CD14-positive monocyte (primary cell): ENCODE measurements at regions not wholly inside any gene's neighbourhood (a gene's known extent, or its start where the extent isn't known, plus 50 kb on each side); places are given as distances from the start of the nearest gene placed in this dataset.

ENCODE experiments used
- DNase-seq, 3 donors: peaks; one replicate each; pipeline ENCODE4 v3.0.0-alpha.2; 2011 to 2022
- H2AFZ ChIP-seq: 2 replicates; pipeline ENCODE4 v1.6.0; 2012; ENCODE audit warnings: mild to moderate bottlenecking, low read depth, low read length, inconsistent platforms; ENCODE audit not compliant: insufficient read depth, poor library complexity, severe bottlenecking
- H3K27ac ChIP-seq, 2 donors: 1 replicate in 1 of 2; 2 replicates in 1 of 2; pipeline ENCODE4 v1.5.1; 2012 to 2013; ENCODE audit warnings: low read length in 2 of 2, control low read depth in 1 of 2, inconsistent platforms in 1 of 2, low read depth in 1 of 2, mild to moderate bottlenecking in 1 of 2
- H3K27me3 ChIP-seq, 2 donors: one replicate each; pipeline versions ENCODE4 v1.6.0 to v1.6.1; 2011 to 2013; ENCODE audit warnings: low read length in 2 of 2; ENCODE audit not compliant: control insufficient read depth in 2 of 2, insufficient read depth in 2 of 2
- H3K36me3 ChIP-seq, 2 donors: replicated peaks in 1 of 2; 1 replicate in 1 of 2; 2 replicates in 1 of 2; pipeline versions ENCODE4 v1.5.1 to v1.6.1; 2012 to 2013; ENCODE audit warnings: low read length in 2 of 2, control low read depth in 1 of 2, inconsistent platforms in 1 of 2, mild to moderate bottlenecking in 1 of 2; ENCODE audit not compliant: insufficient read depth in 2 of 2, control insufficient read depth in 1 of 2
- H3K4me1 ChIP-seq, 2 donors: 1 replicate in 1 of 2; 2 replicates in 1 of 2; pipeline versions ENCODE4 v1.5.1 to v1.6.1; 2012 to 2013; ENCODE audit warnings: low read length in 2 of 2, control low read depth in 1 of 2, inconsistent platforms in 1 of 2, mild to moderate bottlenecking in 1 of 2, moderate library complexity in 1 of 2; ENCODE audit not compliant: insufficient read depth in 2 of 2, control insufficient read depth in 1 of 2
- H3K4me2 ChIP-seq: replicated peaks from 2 replicates; pipeline ENCODE3; 2012; ENCODE audit warnings: low read length, moderate library complexity, mild to moderate bottlenecking; ENCODE audit not compliant: poor library complexity, severe bottlenecking; ENCODE audit errors: extremely low read depth
- H3K4me3 ChIP-seq, 3 experiments: fragments of 200-600 bp in 1 of 3; sonication (generic) in 1 of 3; replicated peaks in 1 of 3; 1 replicate in 2 of 3; 2 replicates in 1 of 3; pipeline ENCODE4 v1.5.1; 2011 to 2013; ENCODE audit warnings: low read length in 3 of 3, mild to moderate bottlenecking in 3 of 3, control low read depth in 2 of 3, low read depth in 2 of 3, inconsistent platforms in 1 of 3, moderate library complexity in 1 of 3
- H3K79me2 ChIP-seq: 2 replicates; pipeline ENCODE4 v1.6.0; 2012; ENCODE audit warnings: mild to moderate bottlenecking, control low read depth, inconsistent platforms, low read length, moderate library complexity; ENCODE audit not compliant: insufficient read depth
- H3K9ac ChIP-seq: 2 replicates; pipeline ENCODE4 v1.6.0; 2017; ENCODE audit warnings: low read length, mild to moderate bottlenecking; ENCODE audit not compliant: insufficient read depth, poor library complexity, severe bottlenecking
- H3K9me3 ChIP-seq, 2 donors: replicated peaks in 1 of 2; 1 replicate in 1 of 2; 2 replicates in 1 of 2; pipeline versions ENCODE4 v1.5.1 to v1.6.1; 2012 to 2013; ENCODE audit warnings: low read length in 2 of 2, control low read depth in 1 of 2; ENCODE audit not compliant: control insufficient read depth in 1 of 2, insufficient read depth in 1 of 2
- H4K20me1 ChIP-seq: 2 replicates; pipeline ENCODE4 v1.6.0; 2012; ENCODE audit warnings: mild to moderate bottlenecking, low read length, control low read depth, moderate library complexity; ENCODE audit not compliant: insufficient read depth
- H3K27ac Mint-ChIP-seq, 7 donors: one replicate each; pipeline ENCODE4 v1.8.0; 2020; ENCODE audit warnings: mild to moderate bottlenecking in 7 of 7, mixed read lengths in 7 of 7, moderate library complexity in 6 of 7, inconsistent platforms in 2 of 7
- H3K27me3 Mint-ChIP-seq, 3 donors: one replicate each; pipeline ENCODE4 v1.8.0; 2021 to 2022; ENCODE audit warnings: low read depth in 3 of 3, mild to moderate bottlenecking in 3 of 3, mixed read lengths in 3 of 3, moderate library complexity in 3 of 3, inconsistent platforms in 1 of 3
- H3K36me3 Mint-ChIP-seq, 2 donors: one replicate each; pipeline ENCODE4 v1.8.0; 2020; ENCODE audit warnings: mixed read lengths in 2 of 2, inconsistent platforms in 1 of 2, mild to moderate bottlenecking in 1 of 2
- H3K4me1 Mint-ChIP-seq: one replicate; pipeline ENCODE4 v1.8.0; 2020; ENCODE audit warnings: mild to moderate bottlenecking, mixed read lengths
- H3K4me3 Mint-ChIP-seq, 2 donors: one replicate each; pipeline ENCODE4 v1.8.0; 2020; ENCODE audit warnings: mild to moderate bottlenecking in 2 of 2, mixed read lengths in 2 of 2, moderate library complexity in 1 of 2
- H3K9me3 Mint-ChIP-seq, 7 donors: one replicate each; pipeline ENCODE4 v1.8.0; 2020 to 2022; ENCODE audit warnings: mixed read lengths in 7 of 7, mild to moderate bottlenecking in 6 of 7, moderate library complexity in 6 of 7, inconsistent platforms in 2 of 7
- CTCF ChIP-seq: fragments of 200-600 bp; IDR thresholded peaks from one replicate; pipeline ENCODE4 v1.8.0; 2022; ENCODE audit warnings: antibody characterized with exemption, mild to moderate bottlenecking
- WGBS: methylation state at CpG from one replicate; pipeline ENCODE4 v1.1.5; 2013; ENCODE audit warnings: missing lambda C conversion rate; ENCODE audit not compliant: insufficient coverage; 5-methylcytosine and 5-hydroxymethylcytosine counted together
- intact Hi-C, 2 donors: fragments of 100-400 bp; cut with micrococcal nuclease; formaldehyde crosslinking; loops; one replicate each; pipeline versions ENCODE4 v1.15.0 to v1.15.1; 2023

GRCh38 chr2:48219234-48219554, 95.3 kb upstream of the FOXN2 start:
- Histone ChIP-seq H3K27me3 (no peaks in the 10 kb centered on the region), H3K4me1 (peaks cover 30 to 32% of the 10 kb centered on the region in 2 donors), H3K79me2 (no peaks in the 10 kb centered on the region), H2AFZ (no peak overlapping the region), H3K9ac (no peak overlapping the region), H3K4me3 (no peak overlapping the region), H3K9me3 (no peaks in the 10 kb centered on the region), H4K20me1 (no peaks in the 10 kb centered on the region), H3K27ac (peak overlapping the region in 1 of 2 donors; percentile 83), H3K36me3 (no peaks in the 10 kb centered on the region), H3K4me2 (no peak overlapping the region)
- no peak overlapping the region for H3K27ac Mint-ChIP-seq
- H3K36me3 Mint-ChIP-seq, result no peaks in the 10 kb centered on the region
- WGBS, result 84% methylated on average over 2 of the region's 3 CpGs
- peaks cover 0 to 5% (median 0%) of the 10 kb centered on the region in 7 donors for H3K9me3 Mint-ChIP-seq
- peaks cover 0 to 2% (median 2%) of the 10 kb centered on the region in 3 donors for H3K27me3 Mint-ChIP-seq
- no peak for DNase-seq
- TF ChIP-seq CTCF, result no peak
- intact Hi-C loops, result no loop called here
- H3K4me1 Mint-ChIP-seq, result peaks cover 42% of the 10 kb centered on the region
- H3K4me3 Mint-ChIP-seq, result no peak overlapping the region

GRCh38 chr2:48219555-48220436, 94.7 kb upstream of the FOXN2 start:
- Histone ChIP-seq H3K79me2 (no peaks in the 10 kb centered on the region), H3K27ac (peak overlapping the region in 1 of 2 donors; percentile 83), H3K36me3 (no peaks in the 10 kb centered on the region), H3K9me3 (no peaks in the 10 kb centered on the region), H3K4me3 (peak overlapping the region in 1 of 3 experiments; percentile 40), H3K4me2 (peak overlapping the region; percentile 44), H4K20me1 (no peaks in the 10 kb centered on the region), H3K27me3 (no peaks in the 10 kb centered on the region), H3K9ac (no peak overlapping the region), H2AFZ (peak overlapping the region; percentile 45), H3K4me1 (peaks cover 30 to 32% of the 10 kb centered on the region in 2 donors)
- H3K27ac Mint-ChIP-seq, result peak overlapping the region; percentile 32 to 91 (median 85)
- no CpG with 5 or more reads among the region's 1 CpG for WGBS
- TF ChIP-seq CTCF, result no peak
- intact Hi-C loops, result no loop called here
- peak overlapping the region in 1 of 2 donors; percentile 21 for H3K4me3 Mint-ChIP-seq
- peaks cover 0 to 5% (median 0%) of the 10 kb centered on the region in 7 donors for H3K9me3 Mint-ChIP-seq
- peaks cover 0 to 2% (median 0%) of the 10 kb centered on the region in 3 donors for H3K27me3 Mint-ChIP-seq
- H3K36me3 Mint-ChIP-seq, result no peaks in the 10 kb centered on the region
- H3K4me1 Mint-ChIP-seq, result peaks cover 37% of the 10 kb centered on the region
- no peak for DNase-seq
